ENCODE measurements at regions not wholly inside any gene's neighbourhood (a gene's known extent, or its start where the extent isn't known, plus 50 kb on each side); places are given as distances from the start of the nearest gene placed in this dataset.

GRCh38 chr7:10221084-10221483 is 752.6 kb upstream of the PHF14 start:
- TF ChIP-seq POLR2A (IDR thresholded peaks at IDR 0.05; ENCODE audit: low read length) (no peak), GATA1 (IDR thresholded peaks at IDR 0.05; ENCODE audit: low read depth, low read length) (no peak)

Data from erythroblast (primary cell).